SJCRH30 (cell line): ENCODE measurements at regions not wholly inside any gene's neighbourhood (a gene's known extent, or its start where the extent isn't known, plus 50 kb on each side); places are given as distances from the start of the nearest gene placed in this dataset.

Experiments used
- DNase-seq, 2 experiments: peaks; one replicate each; pipeline ENCODE4 v3.0.0-alpha.2; 2015 to 2020
- H3K27ac ChIP-seq: fragments of 250-450 bp; sonication (Bioruptor Pico); 2 replicates; pipeline ENCODE4 v1.5.1; 2020; ENCODE audit warnings: mild to moderate bottlenecking, moderate library complexity
- H3K27me3 ChIP-seq: fragments of 250-450 bp; sonication (Bioruptor Pico); 2 replicates; pipeline ENCODE4 v1.5.1; 2020; ENCODE audit warnings: mild to moderate bottlenecking, moderate library complexity
- H3K36me3 ChIP-seq: fragments of 250-450 bp; sonication (Bioruptor Pico); 2 replicates; pipeline ENCODE4 v1.5.1; 2020; ENCODE audit warnings: mild to moderate bottlenecking, moderate library complexity
- H3K4me1 ChIP-seq: fragments of 250-450 bp; sonication (Bioruptor Pico); 2 replicates; pipeline ENCODE4 v1.5.1; 2020; ENCODE audit warnings: mild to moderate bottlenecking, moderate library complexity
- H3K4me3 ChIP-seq: fragments of 250-450 bp; sonication (Bioruptor Pico); 2 replicates; pipeline ENCODE4 v1.5.1; 2020; ENCODE audit warnings: mild to moderate bottlenecking, moderate library complexity
- H3K9me3 ChIP-seq: fragments of 250-450 bp; sonication (Bioruptor Pico); replicated peaks from 2 replicates; pipeline ENCODE4 v1.5.1; 2020; ENCODE audit warnings: mild to moderate bottlenecking, moderate library complexity

DNA sequence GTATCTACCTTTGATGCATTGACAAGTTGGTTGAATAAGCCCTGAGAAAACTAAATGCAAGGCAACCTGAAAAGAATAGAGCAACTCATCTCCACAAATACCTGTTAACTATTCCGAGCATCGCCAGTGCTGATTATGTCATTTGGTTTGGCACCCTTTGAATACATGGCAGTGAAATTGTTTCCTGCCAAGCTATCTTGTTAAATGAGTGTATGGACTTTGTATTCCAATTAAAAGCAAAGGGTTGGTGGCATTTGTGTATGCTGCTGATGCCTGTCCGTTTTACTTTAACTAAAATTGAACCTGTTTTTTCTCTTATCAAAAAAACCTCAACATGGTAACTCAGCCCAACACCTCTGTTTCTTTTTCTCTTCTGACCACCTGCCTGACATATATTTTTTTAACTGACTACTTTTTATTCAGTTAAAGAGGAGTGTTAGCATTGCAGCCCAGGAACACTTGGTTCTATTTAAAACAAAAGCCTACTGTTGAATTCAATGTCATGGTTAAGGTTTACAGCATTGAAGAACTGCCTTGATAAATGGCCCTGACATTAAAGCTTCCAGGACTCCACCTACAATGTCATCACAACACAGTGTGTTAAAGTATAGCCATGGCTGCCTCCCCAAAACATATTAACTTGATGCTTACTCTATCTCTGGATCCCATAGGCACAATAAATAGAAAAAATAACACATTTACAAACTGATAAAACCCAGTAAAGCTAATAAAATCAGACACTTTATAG lies 838.3 kb upstream of the NOVA1 start:
- no peak overlapping the region for H3K27ac ChIP-seq
- H3K36me3 ChIP-seq, result no peaks in the 10 kb centered on the region
- no peaks in the 10 kb centered on the region for H3K9me3 ChIP-seq
- H3K4me1 ChIP-seq, result no peaks in the 10 kb centered on the region
- no peak for DNase-seq
- H3K27me3 ChIP-seq, result no peaks in the 10 kb centered on the region
- no peak overlapping the region for H3K4me3 ChIP-seq

DNA sequence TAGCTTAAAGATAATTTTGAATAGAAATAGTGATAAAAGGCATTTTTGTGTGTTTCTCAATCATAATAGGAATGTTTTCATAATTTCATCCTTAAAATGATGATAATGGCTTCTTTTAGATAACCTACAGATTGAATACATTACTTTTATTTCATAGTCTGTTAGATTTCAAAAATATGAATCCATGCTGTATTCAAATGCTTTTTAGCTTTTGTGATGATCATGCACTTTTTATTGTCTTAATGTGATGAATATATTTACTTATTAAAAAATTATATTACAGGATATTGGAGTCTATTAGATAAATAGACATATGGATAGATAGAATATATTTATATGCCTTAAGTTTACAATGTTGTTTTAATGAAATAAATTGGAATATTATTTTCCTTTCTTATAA lies 886.8 kb upstream of the NOVA1 start:
- Histone ChIP-seq H3K27me3 (no peaks in the 10 kb centered on the region), H3K27ac (no peak overlapping the region), H3K9me3 (no peaks in the 10 kb centered on the region), H3K4me3 (no peak overlapping the region), H3K36me3 (no peaks in the 10 kb centered on the region), H3K4me1 (no peaks in the 10 kb centered on the region)
- no peak for DNase-seq

DNA sequence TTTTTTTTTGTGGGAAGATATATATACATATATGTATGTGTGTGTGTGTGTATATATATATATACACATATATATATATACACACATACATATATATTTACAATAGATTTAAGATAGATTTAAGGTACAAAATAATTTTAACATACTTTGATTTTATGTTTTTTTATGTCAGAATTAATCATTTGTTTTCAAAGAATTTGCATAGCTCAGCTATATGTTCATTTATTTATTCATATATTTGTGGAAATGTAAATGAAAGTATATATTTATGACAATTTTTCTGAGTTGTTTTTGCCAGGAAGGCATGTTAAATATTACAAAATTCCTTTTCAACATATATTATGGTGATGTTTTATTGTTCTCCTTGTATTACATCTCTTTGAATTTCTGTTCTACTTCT lies 887.4 kb upstream of the NOVA1 start:
- DNase-seq, result no peak
- Histone ChIP-seq H3K36me3 (no peaks in the 10 kb centered on the region), H3K4me3 (no peak overlapping the region), H3K27me3 (no peaks in the 10 kb centered on the region), H3K9me3 (no peaks in the 10 kb centered on the region), H3K27ac (no peak overlapping the region), H3K4me1 (no peaks in the 10 kb centered on the region)

DNA sequence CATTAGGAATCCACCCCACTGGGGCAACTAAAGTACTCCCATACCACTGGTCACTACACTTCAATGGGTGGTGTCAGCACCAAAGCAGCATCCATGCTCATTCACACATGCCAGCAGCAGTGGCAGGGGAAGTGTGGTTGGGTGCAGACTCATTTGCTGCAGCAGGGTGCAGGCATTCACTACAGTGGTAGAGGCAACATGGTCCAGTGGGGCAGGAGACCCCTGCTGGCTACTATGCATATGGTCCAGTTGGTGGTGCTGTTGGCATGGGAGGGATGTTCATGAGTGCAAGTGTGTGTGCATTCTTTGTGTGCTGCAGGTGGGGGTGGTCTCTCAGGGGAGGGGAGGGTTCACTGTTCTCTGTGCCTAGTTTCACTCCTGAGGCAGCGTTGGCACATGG lies 908.4 kb upstream of the NOVA1 start:
- no peak for DNase-seq

DNA sequence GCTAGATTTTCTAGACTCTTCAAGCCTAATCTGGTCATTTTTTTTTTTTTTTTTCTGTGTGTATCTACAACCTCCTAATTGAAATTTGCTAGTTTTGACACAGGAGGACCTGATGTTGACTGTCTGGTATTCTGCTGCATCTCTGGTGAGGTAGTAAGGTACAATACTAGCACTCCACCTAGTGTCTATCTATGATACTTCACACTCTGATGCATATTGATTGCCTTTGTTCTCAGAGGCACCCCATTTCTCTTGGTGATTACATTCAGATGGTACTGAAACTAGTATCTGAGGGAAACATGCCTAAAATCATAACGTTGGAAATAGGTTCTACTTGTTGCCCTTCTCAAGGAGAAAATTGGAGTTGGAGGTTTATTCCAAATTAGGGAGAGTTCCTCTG lies 930.5 kb upstream of the NOVA1 start:
- Histone ChIP-seq H3K4me3 (no peak overlapping the region), H3K9me3 (no peaks in the 10 kb centered on the region), H3K36me3 (no peaks in the 10 kb centered on the region), H3K4me1 (no peaks in the 10 kb centered on the region), H3K27ac (no peak overlapping the region), H3K27me3 (no peaks in the 10 kb centered on the region)
- peak in 1 of 2 experiments; percentile 54 for DNase-seq

More for the DNA sequence above, 908.4 kb upstream of the NOVA1 start:
- H3K36me3 ChIP-seq, result no peaks in the 10 kb centered on the region
- no peaks in the 10 kb centered on the region for H3K9me3 ChIP-seq
- no peak overlapping the region for H3K4me3 ChIP-seq
- no peaks in the 10 kb centered on the region for H3K27me3 ChIP-seq
- no peaks in the 10 kb centered on the region for H3K4me1 ChIP-seq
- H3K27ac ChIP-seq, result no peak overlapping the region

DNA sequence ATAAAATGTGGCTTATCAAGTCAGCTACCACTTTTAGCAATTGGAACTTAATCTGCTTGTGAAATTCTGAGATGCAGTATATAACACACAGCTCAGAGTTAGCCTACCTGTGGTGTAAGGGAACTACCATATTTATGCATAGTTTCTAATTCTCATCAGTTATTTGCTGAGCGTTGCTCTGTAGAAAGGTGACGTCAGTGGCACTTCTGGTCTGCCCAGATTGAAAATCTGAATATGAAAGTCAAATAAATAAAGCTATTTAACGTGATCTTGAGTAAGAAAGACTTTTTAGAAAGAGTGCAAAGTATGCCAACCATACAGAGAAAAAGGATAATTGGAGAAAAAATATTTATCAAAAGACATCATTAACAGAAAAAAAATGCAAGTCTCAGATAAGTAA lies 938.9 kb upstream of the NOVA1 start:
- Histone ChIP-seq H3K4me3 (no peak overlapping the region), H3K36me3 (no peaks in the 10 kb centered on the region), H3K9me3 (no peaks in the 10 kb centered on the region), H3K4me1 (no peaks in the 10 kb centered on the region), H3K27me3 (no peaks in the 10 kb centered on the region), H3K27ac (no peak overlapping the region)
- no peak for DNase-seq

DNA sequence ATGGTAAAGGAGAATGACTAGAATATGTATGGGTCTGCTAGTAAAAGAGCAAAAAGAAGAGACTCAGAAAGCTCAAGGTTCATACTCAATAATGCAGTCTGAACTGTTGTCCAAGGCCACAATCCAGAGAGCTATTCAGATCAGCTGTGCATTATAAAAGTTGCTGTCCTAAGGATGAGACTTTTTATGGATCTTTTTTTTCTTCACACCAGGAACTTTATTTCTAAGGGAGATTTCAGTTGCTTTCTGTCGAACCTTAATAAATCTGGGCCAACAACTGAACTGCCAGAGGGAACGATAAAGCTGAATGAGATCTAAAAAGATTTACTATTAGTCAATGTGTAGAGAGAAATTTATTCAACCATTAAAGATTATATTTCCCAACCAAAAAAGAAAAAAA lies 948.3 kb upstream of the NOVA1 start:
- Histone ChIP-seq H3K4me3 (no peak overlapping the region), H3K4me1 (no peaks in the 10 kb centered on the region), H3K27me3 (no peaks in the 10 kb centered on the region), H3K9me3 (no peaks in the 10 kb centered on the region), H3K36me3 (no peaks in the 10 kb centered on the region), H3K27ac (no peak overlapping the region)
- DNase-seq, result no peak

DNA sequence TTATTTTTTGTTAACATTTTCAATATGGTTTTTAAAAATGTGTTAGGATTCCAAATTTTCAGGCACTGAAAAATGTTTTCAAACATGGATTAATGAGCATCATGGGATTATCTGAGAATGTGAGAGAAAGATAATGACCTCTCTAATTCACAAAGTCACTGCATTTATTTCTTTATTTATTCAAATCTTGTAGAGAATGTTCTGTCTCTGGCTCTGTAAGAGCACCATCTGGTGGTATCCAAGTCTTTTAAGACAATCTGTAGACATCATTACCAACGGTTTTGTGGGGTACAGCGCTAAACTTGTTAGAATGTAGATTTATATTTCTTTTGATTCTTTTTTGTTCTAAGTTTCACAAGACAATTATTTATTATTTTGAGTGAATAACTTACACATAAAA lies 956.0 kb upstream of the NOVA1 start:
- no peaks in the 10 kb centered on the region for H3K9me3 ChIP-seq
- H3K27ac ChIP-seq, result no peak overlapping the region
- H3K36me3 ChIP-seq, result no peaks in the 10 kb centered on the region
- DNase-seq, result peak in 1 of 2 experiments; percentile 10
- H3K4me3 ChIP-seq, result no peak overlapping the region
- H3K4me1 ChIP-seq, result no peaks in the 10 kb centered on the region
- H3K27me3 ChIP-seq, result no peaks in the 10 kb centered on the region

DNA sequence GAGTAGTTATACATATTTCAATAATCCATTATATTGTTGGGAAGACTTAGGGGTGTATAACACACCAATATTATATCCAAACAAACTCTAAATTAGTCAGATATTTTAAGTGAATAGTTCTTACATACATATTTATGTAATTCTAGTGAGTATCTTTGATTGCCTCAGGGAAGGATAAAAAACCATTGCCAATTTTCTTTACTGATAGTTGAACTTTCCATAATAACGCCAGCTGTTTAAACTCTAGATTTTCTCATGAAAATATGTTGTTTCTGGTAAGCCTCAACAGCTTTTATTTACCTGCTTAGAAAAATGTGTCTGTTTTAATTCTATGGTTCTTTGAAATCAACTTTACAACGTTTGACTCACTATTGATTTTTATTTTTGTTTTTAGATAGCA lies 959.6 kb upstream of the NOVA1 start:
- no peak for DNase-seq
- Histone ChIP-seq H3K27ac (no peak overlapping the region), H3K9me3 (no peaks in the 10 kb centered on the region), H3K27me3 (no peaks in the 10 kb centered on the region), H3K4me1 (no peaks in the 10 kb centered on the region), H3K4me3 (no peak overlapping the region), H3K36me3 (no peaks in the 10 kb centered on the region)

DNA sequence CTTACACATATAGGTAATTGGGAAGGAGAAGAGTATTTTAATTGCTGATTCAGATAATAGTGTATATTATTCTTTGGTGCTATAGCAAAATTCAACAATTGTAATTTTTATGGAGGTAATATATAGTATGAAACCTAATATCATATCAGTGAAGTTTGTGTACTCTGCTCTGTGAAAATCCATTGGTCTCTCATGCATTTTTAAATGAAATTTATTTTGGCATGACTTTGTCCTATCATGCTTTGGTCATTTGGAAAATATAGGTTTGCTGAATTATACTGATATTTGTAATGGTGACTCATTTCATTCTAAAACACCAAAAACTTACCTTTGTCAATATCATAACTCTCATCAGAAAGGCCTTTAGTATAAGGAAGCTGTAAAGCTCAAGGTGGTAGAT lies 962.0 kb upstream of the NOVA1 start:
- DNase-seq, result no peak
- no peak overlapping the region for H3K27ac ChIP-seq
- no peaks in the 10 kb centered on the region for H3K36me3 ChIP-seq
- H3K27me3 ChIP-seq, result no peaks in the 10 kb centered on the region
- no peaks in the 10 kb centered on the region for H3K4me1 ChIP-seq
- H3K4me3 ChIP-seq, result no peak overlapping the region
- H3K9me3 ChIP-seq, result no peaks in the 10 kb centered on the region

DNA sequence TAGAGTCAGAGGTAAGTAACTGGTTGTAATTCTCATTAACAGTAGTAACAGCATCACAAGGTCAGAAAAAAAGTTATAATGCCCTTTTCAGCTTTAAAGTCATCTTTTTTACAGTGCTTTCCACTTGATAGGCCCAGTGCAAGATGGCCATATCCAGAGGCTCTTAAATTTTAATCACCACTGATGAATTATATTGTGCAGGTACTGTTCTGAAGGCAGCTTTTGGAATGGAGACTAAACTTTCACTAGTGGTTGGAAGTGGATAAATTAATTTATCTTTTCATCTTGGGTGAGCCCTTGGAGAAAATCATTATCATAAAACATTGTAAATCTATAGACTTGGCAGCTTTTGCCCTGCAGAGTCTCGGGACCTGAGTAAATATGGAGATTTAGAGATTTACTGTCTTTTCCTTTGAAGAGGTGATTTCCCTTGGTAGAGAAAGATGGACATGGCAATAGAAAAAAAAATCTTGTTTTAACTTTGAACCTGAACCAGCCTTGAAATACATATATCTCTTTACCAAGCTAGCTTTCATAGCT lies 969.1 kb upstream of the NOVA1 start:
- no peaks in the 10 kb centered on the region for H3K36me3 ChIP-seq
- no peak for DNase-seq
- no peaks in the 10 kb centered on the region for H3K27me3 ChIP-seq
- no peak overlapping the region for H3K4me3 ChIP-seq
- no peaks in the 10 kb centered on the region for H3K4me1 ChIP-seq
- no peak overlapping the region for H3K27ac ChIP-seq
- H3K9me3 ChIP-seq, result no peaks in the 10 kb centered on the region

DNA sequence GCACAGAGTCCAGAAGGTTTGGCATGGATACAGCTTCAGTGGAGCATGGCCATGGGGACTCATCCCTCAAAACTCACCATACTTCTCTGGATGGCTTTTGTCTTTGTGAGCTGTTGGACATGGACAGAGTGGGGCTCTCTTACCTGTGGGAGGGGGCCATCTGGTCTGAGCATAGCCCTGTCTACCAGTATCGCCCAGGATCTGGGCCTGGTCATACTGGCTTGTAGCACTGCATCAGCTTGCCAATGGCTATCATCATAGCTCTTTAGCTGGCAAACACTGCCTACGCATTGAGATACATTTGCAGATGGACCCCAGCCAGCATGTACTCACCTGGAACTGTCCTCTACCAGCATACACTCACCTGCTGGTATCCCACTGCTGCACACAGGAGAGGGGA lies 975.2 kb upstream of the NOVA1 start:
- no peaks in the 10 kb centered on the region for H3K9me3 ChIP-seq
- no peak for DNase-seq
- H3K27ac ChIP-seq, result no peak overlapping the region
- no peak overlapping the region for H3K4me3 ChIP-seq
- H3K27me3 ChIP-seq, result no peaks in the 10 kb centered on the region
- H3K36me3 ChIP-seq, result no peaks in the 10 kb centered on the region
- no peaks in the 10 kb centered on the region for H3K4me1 ChIP-seq

DNA sequence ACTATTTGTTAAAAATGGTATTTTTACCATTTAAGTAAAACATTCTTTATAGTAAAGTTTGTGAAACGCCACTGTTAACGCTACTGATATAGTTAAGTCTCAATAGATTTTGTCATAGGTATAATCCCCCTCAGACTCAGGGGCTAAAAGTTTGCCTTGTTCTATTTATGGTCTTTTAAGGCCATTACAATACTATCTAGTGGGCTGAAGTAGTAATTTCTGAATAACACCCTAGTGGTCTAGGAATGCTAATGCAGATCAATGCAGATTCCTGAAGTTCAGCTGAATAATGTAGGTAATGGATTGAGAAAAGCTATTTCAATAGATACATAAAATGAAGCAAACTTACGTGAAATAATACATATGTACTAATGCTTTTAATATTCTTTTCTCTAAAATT lies 989.3 kb upstream of the NOVA1 start:
- peak in 1 of 2 experiments; percentile 5 for DNase-seq
- Histone ChIP-seq H3K27me3 (no peaks in the 10 kb centered on the region), H3K9me3 (no peaks in the 10 kb centered on the region), H3K4me3 (no peak overlapping the region), H3K4me1 (no peaks in the 10 kb centered on the region), H3K36me3 (no peaks in the 10 kb centered on the region), H3K27ac (no peak overlapping the region)

DNA sequence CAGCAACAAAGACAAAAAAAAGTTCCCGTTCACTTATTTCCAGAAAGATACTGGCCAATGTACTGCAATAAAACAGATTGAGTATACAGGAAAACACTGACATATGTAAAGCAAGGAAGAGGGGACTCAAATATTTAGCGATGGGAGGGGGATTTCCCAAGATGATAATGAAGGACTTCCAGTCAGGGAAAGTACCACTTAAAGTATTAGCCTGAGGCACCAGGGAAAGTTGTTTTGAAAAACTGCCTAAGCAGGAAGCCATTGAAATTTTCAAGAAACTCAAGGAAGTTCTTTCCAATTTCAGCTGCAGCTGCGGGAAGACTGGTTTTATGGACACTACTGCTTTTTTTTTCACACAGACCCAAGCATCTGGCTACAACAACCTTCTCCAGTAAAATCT lies 1007.4 kb upstream of the NOVA1 start:
- Histone ChIP-seq H3K4me1 (no peaks in the 10 kb centered on the region), H3K4me3 (no peak overlapping the region), H3K27ac (no peak overlapping the region), H3K27me3 (no peaks in the 10 kb centered on the region), H3K36me3 (no peaks in the 10 kb centered on the region; the same call in 1 of the 2 replicates), H3K9me3 (no peaks in the 10 kb centered on the region)
- no peak for DNase-seq

DNA sequence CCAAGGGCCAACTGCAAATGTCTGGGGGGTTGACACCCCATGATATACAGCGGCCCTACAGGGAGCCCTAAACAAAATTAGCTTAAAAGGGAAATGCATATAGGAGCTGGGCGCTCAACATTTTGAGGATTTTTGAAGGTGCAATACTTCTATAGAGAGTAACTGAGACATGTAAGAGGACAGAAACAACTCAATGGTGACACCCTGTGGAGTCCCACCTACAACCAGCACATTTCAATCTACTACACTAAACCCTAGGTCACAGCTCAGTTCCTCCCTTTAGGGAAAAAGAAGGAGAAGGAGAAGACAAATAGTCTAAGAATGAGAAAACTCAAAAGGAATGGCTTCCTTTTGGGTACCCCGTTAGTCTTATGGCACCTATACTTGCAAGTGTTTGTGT lies 1010.5 kb upstream of the NOVA1 start:
- Histone ChIP-seq H3K4me3 (no peak overlapping the region), H3K27me3 (no peaks in the 10 kb centered on the region), H3K36me3 (no peaks in the 10 kb centered on the region; the same call in 1 of the 2 replicates), H3K9me3 (no peaks in the 10 kb centered on the region), H3K4me1 (no peaks in the 10 kb centered on the region), H3K27ac (no peak overlapping the region)
- no peak for DNase-seq

DNA sequence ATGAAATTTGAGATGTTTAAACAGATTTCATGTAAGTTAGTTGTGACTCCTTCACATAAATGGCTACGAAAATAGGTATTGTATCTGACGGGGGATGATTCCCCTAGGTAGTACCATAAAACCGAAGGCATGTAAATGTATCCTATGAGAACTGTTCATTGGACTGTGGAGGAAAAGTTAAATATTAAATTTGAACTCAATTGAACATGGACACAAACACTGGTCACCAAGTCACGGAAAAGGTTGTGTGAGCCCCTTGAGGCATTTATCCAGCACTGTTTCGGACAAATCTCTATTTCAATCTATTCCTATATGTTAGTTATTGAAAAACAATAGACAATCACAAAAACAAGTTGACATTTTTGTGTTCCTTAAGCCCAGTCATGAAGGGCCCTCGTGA lies 1014.3 kb upstream of the NOVA1 start:
- Histone ChIP-seq H3K4me1 (no peaks in the 10 kb centered on the region), H3K36me3 (no peaks in the 10 kb centered on the region; the same call in 1 of the 2 replicates), H3K9me3 (no peaks in the 10 kb centered on the region), H3K4me3 (no peak overlapping the region), H3K27ac (no peak overlapping the region), H3K27me3 (no peaks in the 10 kb centered on the region)
- no peak for DNase-seq
